Bronchial epithelial cell (primary cell): ENCODE measurements at regions not wholly inside any gene's neighbourhood (a gene's known extent, or its start where the extent isn't known, plus 50 kb on each side); places are given as distances from the start of the nearest gene placed in this dataset.
A peak's percentile ranks its signal among the peaks of the same experiment; 100 is the strongest.

ENCODE experiments used
- DNase-seq: peaks from one replicate; pipeline ENCODE4 v3.0.0-alpha.2; 2010; ENCODE audit warnings: low read depth
- FAIRE-seq: peaks from 2 replicates; lab custom pipeline; 2011; peaks lifted over from hg19 to GRCh38; lab: Jason Lieb, UNC
- H3K27me3 ChIP-seq: 2 replicates; pipeline ENCODE4 v1.5.1; 2011; ENCODE audit warnings: low read length; ENCODE audit not compliant: control insufficient read depth, insufficient read depth
- H3K36me3 ChIP-seq: 2 replicates; pipeline ENCODE4 v1.5.1; 2011; ENCODE audit warnings: low read length; ENCODE audit not compliant: control insufficient read depth, insufficient read depth
- H3K4me3 ChIP-seq: 2 replicates; pipeline ENCODE4 v1.5.1; 2011; ENCODE audit warnings: mild to moderate bottlenecking, low read depth, low read length, control low read depth
- TF ChIP-seq, protein P1 (sequence below): IDR thresholded peaks from 2 replicates; pipeline ENCODE4 v1.5.1; 2011; ENCODE audit warnings: mild to moderate bottlenecking, moderate library complexity, low read length, control low read depth, inconsistent platforms; ENCODE audit not compliant: insufficient read depth, severe bottlenecking

DNA sequence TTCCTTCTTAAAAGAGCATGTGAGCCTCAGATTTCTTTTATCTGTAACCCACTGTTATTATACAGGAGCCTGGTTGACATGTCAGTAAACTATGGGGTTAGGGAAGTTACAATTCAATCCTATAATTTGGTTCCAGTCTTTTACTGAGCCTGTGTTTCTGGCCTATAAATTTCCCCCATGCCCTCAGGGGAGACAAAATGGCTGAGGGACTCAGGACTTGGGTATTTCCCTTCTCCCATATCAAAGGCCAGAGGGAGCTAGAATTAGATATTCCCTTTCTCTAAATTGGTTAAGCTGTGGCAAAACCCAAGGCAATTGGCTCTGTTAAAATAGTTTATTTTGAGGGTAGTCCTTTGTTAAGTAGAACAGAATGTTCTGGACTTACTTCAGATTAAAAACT is 823.2 kb downstream of the TLE1 start:
- Histone ChIP-seq H3K36me3 (no peaks in the 10 kb centered on the region), H3K4me3 (no peak overlapping the region), H3K27me3 (no peaks in the 10 kb centered on the region)
- TF ChIP-seq, protein P1, sequence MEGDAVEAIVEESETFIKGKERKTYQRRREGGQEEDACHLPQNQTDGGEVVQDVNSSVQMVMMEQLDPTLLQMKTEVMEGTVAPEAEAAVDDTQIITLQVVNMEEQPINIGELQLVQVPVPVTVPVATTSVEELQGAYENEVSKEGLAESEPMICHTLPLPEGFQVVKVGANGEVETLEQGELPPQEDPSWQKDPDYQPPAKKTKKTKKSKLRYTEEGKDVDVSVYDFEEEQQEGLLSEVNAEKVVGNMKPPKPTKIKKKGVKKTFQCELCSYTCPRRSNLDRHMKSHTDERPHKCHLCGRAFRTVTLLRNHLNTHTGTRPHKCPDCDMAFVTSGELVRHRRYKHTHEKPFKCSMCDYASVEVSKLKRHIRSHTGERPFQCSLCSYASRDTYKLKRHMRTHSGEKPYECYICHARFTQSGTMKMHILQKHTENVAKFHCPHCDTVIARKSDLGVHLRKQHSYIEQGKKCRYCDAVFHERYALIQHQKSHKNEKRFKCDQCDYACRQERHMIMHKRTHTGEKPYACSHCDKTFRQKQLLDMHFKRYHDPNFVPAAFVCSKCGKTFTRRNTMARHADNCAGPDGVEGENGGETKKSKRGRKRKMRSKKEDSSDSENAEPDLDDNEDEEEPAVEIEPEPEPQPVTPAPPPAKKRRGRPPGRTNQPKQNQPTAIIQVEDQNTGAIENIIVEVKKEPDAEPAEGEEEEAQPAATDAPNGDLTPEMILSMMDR, result no peak
- no peak for FAIRE-seq
- DNase-seq, result peak; percentile 45

- TF ChIP-seq, protein P1, result no peak
- Histone ChIP-seq H3K4me3 (no peak overlapping the region), H3K36me3 (no peaks in the 10 kb centered on the region), H3K27me3 (no peaks in the 10 kb centered on the region)
- no peak for FAIRE-seq
- DNase-seq, result no peak
These were observed 846.3 kb downstream of the TLE1 start for GRCh38 chr9:80843028-80843427.

GRCh38 chr9:80842389-80842788 is 847.0 kb downstream of the TLE1 start:
- Histone ChIP-seq H3K4me3 (no peak overlapping the region), H3K36me3 (no peaks in the 10 kb centered on the region), H3K27me3 (no peaks in the 10 kb centered on the region)
- FAIRE-seq (no peak), DNase-seq (peak; percentile 1)
- TF ChIP-seq, protein P1, result no peak

- no peak for DNase-seq
- no peaks in the 10 kb centered on the region for H3K27me3 ChIP-seq
- H3K36me3 ChIP-seq, result no peaks in the 10 kb centered on the region
- no peak for FAIRE-seq
- TF ChIP-seq, protein P1, result no peak
- H3K4me3 ChIP-seq, result no peak overlapping the region
These were observed 847.5 kb downstream of the TLE1 start for GRCh38 chr9:80841888-80842287.

DNA sequence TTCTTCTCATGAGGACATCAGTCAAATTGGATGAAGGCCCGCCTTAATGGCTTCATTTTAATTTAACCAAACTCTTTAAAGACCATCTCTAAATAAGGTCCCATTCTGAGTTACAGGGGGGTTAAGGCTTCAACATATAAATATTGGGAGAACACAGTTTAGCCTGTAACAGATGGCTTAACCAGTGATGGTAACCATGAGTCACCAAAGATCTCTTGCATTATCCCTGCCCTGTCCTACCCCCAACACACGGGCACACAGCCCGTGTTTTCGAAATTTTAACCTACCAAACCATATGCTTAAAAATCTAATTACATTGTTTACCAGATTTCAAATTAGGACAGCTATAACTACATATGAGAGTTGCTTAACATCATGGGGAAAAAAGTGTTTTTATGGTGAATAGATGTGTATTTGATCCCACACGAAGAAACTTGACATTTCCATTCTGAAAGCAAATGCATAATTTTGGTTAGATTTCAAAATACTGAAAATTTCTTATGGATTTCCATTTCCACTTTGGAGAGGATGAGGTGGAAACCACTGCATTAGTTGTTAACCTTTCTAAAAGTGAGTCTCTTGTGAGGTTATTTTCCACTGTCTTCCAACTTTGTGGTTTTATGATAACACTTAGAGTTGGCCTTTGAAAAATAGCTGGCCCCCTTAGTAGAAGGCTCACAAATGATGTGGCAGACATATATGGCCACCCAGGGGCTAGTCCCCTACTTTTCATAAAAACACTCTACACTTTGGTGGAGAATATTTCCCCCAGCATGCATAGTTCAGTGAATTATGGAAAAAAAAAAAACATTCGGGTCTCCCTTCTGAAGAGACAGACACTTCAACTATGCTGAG is 849.3 kb downstream of the TLE1 start:
- Histone ChIP-seq H3K36me3 (no peaks in the 10 kb centered on the region), H3K27me3 (no peaks in the 10 kb centered on the region), H3K4me3 (no peak overlapping the region)
- FAIRE-seq (no peak), DNase-seq (no peak)
- TF ChIP-seq, protein P1, result no peak
